Gastroesophageal sphincter (tissue), 4 donors: ENCODE measurements at regions not wholly inside any gene's neighbourhood (a gene's known extent, or its start where the extent isn't known, plus 50 kb on each side); places are given as distances from the start of the nearest gene placed in this dataset.

Source experiments
- ATAC-seq: fragments of 150-250 bp; one replicate; pipeline ENCODE4 v1.9.1; 2016; ENCODE audit warnings: mild to moderate bottlenecking, moderate library complexity
- H3K27ac ChIP-seq, 4 donors: fragments of 200-600 bp; sonication (generic) in 3 of 4; 1 replicate in 3 of 4; 2 replicates in 1 of 4; pipeline ENCODE4 v1.5.1; 2016 to 2019
- H3K27me3 ChIP-seq: fragments of 200-600 bp; sonication (generic); one replicate; pipeline ENCODE4 v1.5.1; 2019
- H3K36me3 ChIP-seq, 2 donors: fragments of 200-600 bp; sonication (generic); one replicate each; pipeline ENCODE4 v1.5.1; 2019; ENCODE audit warnings: control low read depth in 1 of 2
- H3K4me1 ChIP-seq, 3 donors: fragments of 200-600 bp; sonication (generic); 1 replicate in 2 of 3; 2 replicates in 1 of 3; pipeline ENCODE4 v1.5.1; 2016 to 2019; ENCODE audit warnings: control low read depth in 2 of 3
- H3K4me3 ChIP-seq, 2 donors: fragments of 200-600 bp; sonication (generic); one replicate each; pipeline ENCODE4 v1.5.1; 2019; ENCODE audit warnings: mild to moderate bottlenecking in 1 of 2, moderate library complexity in 1 of 2
- H3K9me3 ChIP-seq, 3 donors: fragments of 200-600 bp; sonication (generic); one replicate each; pipeline ENCODE4 v1.5.1; 2017 to 2019; ENCODE audit warnings: control low read depth in 2 of 3
- CTCF ChIP-seq, 4 experiments: fragments of 200-600 bp in 2 of 4; fragments of 450-650 bp in 2 of 4; sonication (generic) in 1 of 4; IDR thresholded peaks; one replicate each; pipeline ENCODE4 v1.5.1; 2017 to 2019; ENCODE audit warnings: antibody characterized with exemption in 4 of 4, mild to moderate bottlenecking in 2 of 4, moderate library complexity in 2 of 4
- EP300 ChIP-seq: sonication (generic); formaldehyde crosslinking; IDR thresholded peaks from one replicate; pipeline ENCODE4 v1.6.1; 2017; ENCODE audit warnings: antibody characterized with exemption, mild to moderate bottlenecking
- POLR2A ChIP-seq, 2 donors: fragments of 450-650 bp; IDR thresholded peaks; one replicate each; pipeline ENCODE4 v1.6.1; 2017; ENCODE audit warnings: antibody characterized with exemption in 2 of 2, mild to moderate bottlenecking in 2 of 2, moderate library complexity in 1 of 2
- POLR2AphosphoS5 ChIP-seq: sonication (generic); formaldehyde crosslinking; IDR thresholded peaks from one replicate; pipeline ENCODE4 v1.6.1; 2017; ENCODE audit warnings: antibody characterized with exemption
- WGBS, 2 donors: methylation state at CpG; one replicate each; pipeline ENCODE4 v1.1.5; 2018; ENCODE audit warnings: low coverage in 1 of 2; 5-methylcytosine and 5-hydroxymethylcytosine counted together

GRCh38 chr16:63244631-63245030, 1208.4 kb upstream of the CDH8 start:
- no peak for ATAC-seq
- H3K4me1 ChIP-seq: peaks cover 0 to 8% (median 0%) of the 10 kb centered on the region in 3 donors
- H3K27me3 ChIP-seq: no peaks in the 10 kb centered on the region
- no peak overlapping the region for H3K4me3 ChIP-seq
- H3K9me3 ChIP-seq: no peaks in the 10 kb centered on the region
- WGBS, 2 donors: 56 to 61% methylated on average over 2 of the region's 5 CpGs
- no peaks in the 10 kb centered on the region for H3K36me3 ChIP-seq
- no peak overlapping the region for H3K27ac ChIP-seq
- TF ChIP-seq POLR2A (IDR thresholded peaks at IDR 0.05): no peak

- H3K4me3 ChIP-seq: no peak overlapping the region
- WGBS, 2 donors: 23 to 29% methylated on average over 3 to 5 of the region's 5 CpGs
- H3K9me3 ChIP-seq: no peaks in the 10 kb centered on the region
- no peak overlapping the region for H3K27ac ChIP-seq
- H3K27me3 ChIP-seq: no peaks in the 10 kb centered on the region
- peaks cover 0 to 11% (median 0%) of the 10 kb centered on the region in 3 donors for H3K4me1 ChIP-seq
- ATAC-seq: no peak
- no peak for TF ChIP-seq EP300
- TF ChIP-seq POLR2A (IDR thresholded peaks at IDR 0.05): no peak
- TF ChIP-seq POLR2AphosphoS5: no peak
- no peak for TF ChIP-seq CTCF (IDR thresholded peaks at IDR 0.05)
- no peaks in the 10 kb centered on the region for H3K36me3 ChIP-seq
Measured at GRCh38 chr16:63241497-63242028, 1205.3 kb upstream of the CDH8 start.

- no peaks in the 10 kb centered on the region for H3K9me3 ChIP-seq
- H3K27ac ChIP-seq: no peak overlapping the region
- no peaks in the 10 kb centered on the region for H3K27me3 ChIP-seq
- TF ChIP-seq EP300 (no peak), CTCF (IDR thresholded peaks at IDR 0.05) (no peak), POLR2A (IDR thresholded peaks at IDR 0.05) (no peak), POLR2AphosphoS5 (no peak)
- peaks cover 0 to 11% (median 0%) of the 10 kb centered on the region in 3 donors for H3K4me1 ChIP-seq
- H3K36me3 ChIP-seq: no peaks in the 10 kb centered on the region
- no peak overlapping the region for H3K4me3 ChIP-seq
- no peak for ATAC-seq
- WGBS, 2 donors: 65 to 100% methylated on average over 1 of the region's 1 CpG
Measured at GRCh38 chr16:63239065-63239570, 1202.9 kb upstream of the CDH8 start.

GRCh38 chr16:63230421-63231040, 1194.3 kb upstream of the CDH8 start:
- Histone ChIP-seq H3K27me3 (no peaks in the 10 kb centered on the region), H3K36me3 (no peaks in the 10 kb centered on the region), H3K4me3 (no peak overlapping the region), H3K4me1 (no peaks in the 10 kb centered on the region), H3K27ac (no peak overlapping the region), H3K9me3 (no peaks in the 10 kb centered on the region)
- WGBS, 2 donors: 35 to 42% methylated on average over 3 of the region's 3 CpGs
- ATAC-seq: no peak
- TF ChIP-seq CTCF (IDR thresholded peaks at IDR 0.05) (no peak), EP300 (no peak), POLR2AphosphoS5 (no peak), POLR2A (IDR thresholded peaks at IDR 0.05) (no peak)

GRCh38 chr16:63228259-63228658, 1192.0 kb upstream of the CDH8 start:
- no peak for TF ChIP-seq EP300
- TF ChIP-seq POLR2AphosphoS5: no peak
- TF ChIP-seq POLR2A (IDR thresholded peaks at IDR 0.05): no peak
- no peak for TF ChIP-seq CTCF (IDR thresholded peaks at IDR 0.05)
- H3K4me3 ChIP-seq: no peak overlapping the region
- no peaks in the 10 kb centered on the region for H3K36me3 ChIP-seq
- no peak overlapping the region for H3K27ac ChIP-seq
- no peak for ATAC-seq
- no peaks in the 10 kb centered on the region for H3K9me3 ChIP-seq
- H3K27me3 ChIP-seq: no peaks in the 10 kb centered on the region
- no peaks in the 10 kb centered on the region for H3K4me1 ChIP-seq
- 73 to 74% methylated on average over 2 of the region's 2 CpGs for WGBS, 2 donors
